Ovary (tissue), 7 donors: ENCODE measurements at regions not wholly inside any gene's neighbourhood (a gene's known extent, or its start where the extent isn't known, plus 50 kb on each side); places are given as distances from the start of the nearest gene placed in this dataset.

Experiments used
- DNase-seq, 5 donors: peaks; one replicate each; pipeline ENCODE4 v3.0.0-alpha.2; 2019 to 2020
- H3K27ac ChIP-seq, 2 donors: fragments of 200-600 bp; one replicate each; pipeline versions ENCODE4 v1.5.1 to v1.8.0; 2019 to 2022
- H3K27me3 ChIP-seq: fragments of 200-600 bp; one replicate; pipeline ENCODE4 v1.8.0; 2022
- H3K36me3 ChIP-seq: fragments of 200-600 bp; sonication (generic); one replicate; pipeline ENCODE4 v1.5.1; 2019
- H3K4me1 ChIP-seq: one replicate; pipeline ENCODE4 v1.8.1; 2013; ENCODE audit warnings: mild to moderate bottlenecking, moderate library complexity; ENCODE audit not compliant: insufficient read depth
- H3K4me3 ChIP-seq: fragments of 200-600 bp; sonication (generic); one replicate; pipeline ENCODE4 v1.5.1; 2017
- H3K9me3 ChIP-seq, 2 donors: fragments of 200-600 bp in 1 of 2; sonication (generic) in 1 of 2; one replicate each; pipeline versions ENCODE4 v1.5.1 to v1.8.1; 2013 to 2019; ENCODE audit warnings: mild to moderate bottlenecking in 1 of 2, moderate library complexity in 1 of 2
- CTCF ChIP-seq, 3 donors: fragments of 450-650 bp in 2 of 3; fragments of 200-600 bp in 1 of 3; IDR thresholded peaks; one replicate each; pipeline versions ENCODE4 v1.5.1 to v1.8.0; 2016 to 2022; ENCODE audit warnings: antibody characterized with exemption in 3 of 3, mild to moderate bottlenecking in 1 of 3
- EP300 ChIP-seq: sonication (generic); formaldehyde crosslinking; IDR thresholded peaks from one replicate; pipeline ENCODE4 v1.6.1; 2017; ENCODE audit warnings: antibody characterized with exemption
- POLR2A ChIP-seq: fragments of 450-650 bp; IDR thresholded peaks from one replicate; pipeline ENCODE4 v1.6.1; 2017; ENCODE audit warnings: antibody characterized with exemption, mild to moderate bottlenecking, moderate library complexity
- WGBS, 3 donors: extraction: QIAGEN DNeasy Blood & Tissue Kit in 1 of 3; methylation state at CpG; one replicate each; pipeline versions ENCODE4 v1.1.5 to v1.1.7; 2013 to 2017; 5-methylcytosine and 5-hydroxymethylcytosine counted together
- intact Hi-C, 4 donors: fragments of 100-400 bp; cut with DNase I; formaldehyde crosslinking; loops; one replicate each; pipeline versions ENCODE4 v1.11.0 to v1.15.1; 2022 to 2023
- donor health status: DM: no; HTN: no; CAD: no; lungs with moderate emphysema.
- donor health status: DM: no; HTN: no; CAD: no.
- donor health status: Bipolar disorder and iron deficiency.
- donor health status: DM: no; HTN: no; CAD: no.
- donor health status: DM: yes; HTN: yes; CAD: no.

- WGBS, 3 donors, result 89 to 91% (median 90%) methylated on average over 2 of the region's 2 CpGs
- H3K4me1 ChIP-seq, result no peaks in the 10 kb centered on the region
- DNase-seq, result no peak
Observed at GRCh38 chr1:239204401-239204800, 182.0 kb upstream of the CHRM3 start.

GRCh38 chr1:239197871-239198270 is 188.5 kb upstream of the CHRM3 start:
- TF ChIP-seq POLR2A (no peak), CTCF (IDR thresholded peaks at IDR 0.05) (no peak), EP300 (no peak)
- WGBS, 3 donors, result 86 to 89% (median 88%) methylated on average over 4 of the region's 4 CpGs

More at GRCh38 chr1:239204401-239204800, 182.0 kb upstream of the CHRM3 start:
- Histone ChIP-seq H3K27ac (no peak overlapping the region), H3K27me3 (no peaks in the 10 kb centered on the region), H3K4me3 (no peak overlapping the region), H3K36me3 (no peaks in the 10 kb centered on the region), H3K9me3 (no peaks in the 10 kb centered on the region)
- TF ChIP-seq EP300 (no peak), CTCF (IDR thresholded peaks at IDR 0.05) (no peak), POLR2A (no peak)
- intact Hi-C loops, result no loop called here

GRCh38 chr1:239189998-239190512 is 196.3 kb upstream of the CHRM3 start:
- intact Hi-C loops, result no loop called here
- H3K4me3 ChIP-seq, result no peak overlapping the region
- TF ChIP-seq EP300, result no peak
- TF ChIP-seq POLR2A, result no peak
- no peak for TF ChIP-seq CTCF (IDR thresholded peaks at IDR 0.05)
- H3K27ac ChIP-seq, result no peak overlapping the region
- no peak for DNase-seq
- no peaks in the 10 kb centered on the region for H3K27me3 ChIP-seq
- 93 to 96% (median 94%) methylated on average over 4 of the region's 4 CpGs for WGBS, 3 donors
- no peaks in the 10 kb centered on the region for H3K9me3 ChIP-seq
- no peaks in the 10 kb centered on the region for H3K36me3 ChIP-seq
- no peaks in the 10 kb centered on the region for H3K4me1 ChIP-seq

More at GRCh38 chr1:239197871-239198270, 188.5 kb upstream of the CHRM3 start:
- no peaks in the 10 kb centered on the region for H3K36me3 ChIP-seq
- no peak for DNase-seq
- no peaks in the 10 kb centered on the region for H3K9me3 ChIP-seq
- no peaks in the 10 kb centered on the region for H3K27me3 ChIP-seq
- H3K4me3 ChIP-seq, result no peak overlapping the region
- H3K27ac ChIP-seq, result no peak overlapping the region
- intact Hi-C loops, result no loop called here
- H3K4me1 ChIP-seq, result no peaks in the 10 kb centered on the region

GRCh38 chr1:239186487-239186886 is 199.9 kb upstream of the CHRM3 start:
- no peaks in the 10 kb centered on the region for H3K27me3 ChIP-seq
- 74 to 95% (median 87%) methylated on average over 1 of the region's 1 CpG for WGBS, 3 donors
- H3K4me3 ChIP-seq, result no peak overlapping the region
- no peak overlapping the region for H3K27ac ChIP-seq
- H3K36me3 ChIP-seq, result no peaks in the 10 kb centered on the region
- intact Hi-C loops, result no loop called here
- no peak for DNase-seq
- H3K4me1 ChIP-seq, result no peaks in the 10 kb centered on the region
- TF ChIP-seq CTCF (IDR thresholded peaks at IDR 0.05) (no peak), EP300 (no peak), POLR2A (no peak)
- H3K9me3 ChIP-seq, result no peaks in the 10 kb centered on the region
